GM20431 (cell line): ENCODE measurements at regions not wholly inside any gene's neighbourhood (a gene's known extent, or its start where the extent isn't known, plus 50 kb on each side); places are given as distances from the start of the nearest gene placed in this dataset.

Experiments
- in situ Hi-C: fragments of 300-500 bp; cut with MseI, MboI; formaldehyde crosslinking; loops from one replicate; pipeline ENCODE4 v1.15.0; 2020; ENCODE audit warnings: low sequenced_read_pairs; ENCODE audit not compliant: unreplicated experiment

- in situ Hi-C loops = no loop called here
These were observed 389.1 kb downstream of the GADD45G start for GRCh38 chr9:89993678-89994630.

GRCh38 chr9:89994988-89995613 lies 390.3 kb downstream of the GADD45G start:
- in situ Hi-C loops = no loop called here

- in situ Hi-C loops = no loop called here
These were observed 391.3 kb downstream of the GADD45G start for GRCh38 chr9:89996116-89996515.

- in situ Hi-C loops = no loop called here
These were observed 392.0 kb downstream of the GADD45G start for GRCh38 chr9:89996773-89997172.

GRCh38 chr9:89998633-89999032 lies 393.8 kb downstream of the GADD45G start:
- in situ Hi-C loops = no loop called here

GRCh38 chr9:89999176-89999533 lies 394.3 kb downstream of the GADD45G start:
- in situ Hi-C loops = no loop called here

- in situ Hi-C loops = no loop called here
These were observed 394.9 kb downstream of the GADD45G start for GRCh38 chr9:89999534-90000370.

GRCh38 chr9:90000925-90001324 lies 396.1 kb downstream of the GADD45G start:
- in situ Hi-C loops = no loop called here

GRCh38 chr9:90001747-90002146 lies 396.9 kb downstream of the GADD45G start:
- in situ Hi-C loops = no loop called here

GRCh38 chr9:90002397-90003271 lies 397.8 kb downstream of the GADD45G start:
- in situ Hi-C loops = no loop called here

GRCh38 chr9:90005388-90005787 lies 400.6 kb downstream of the GADD45G start:
- in situ Hi-C loops = no loop called here

GRCh38 chr9:90007516-90008440 lies 403.0 kb downstream of the GADD45G start:
- in situ Hi-C loops = no loop called here

- in situ Hi-C loops = no loop called here
These were observed 404.6 kb downstream of the GADD45G start for GRCh38 chr9:90009447-90009846.

GRCh38 chr9:90010793-90011192 lies 406.0 kb downstream of the GADD45G start:
- in situ Hi-C loops = no loop called here

- in situ Hi-C loops = no loop called here
These were observed 408.1 kb downstream of the GADD45G start for GRCh38 chr9:90012949-90013348.

- in situ Hi-C loops = no loop called here
These were observed 409.0 kb downstream of the GADD45G start for GRCh38 chr9:90013778-90014177.

GRCh38 chr9:90014421-90014820 lies 409.6 kb downstream of the GADD45G start:
- in situ Hi-C loops = no loop called here

GRCh38 chr9:90016272-90016671 lies 411.5 kb downstream of the GADD45G start:
- in situ Hi-C loops = no loop called here

- in situ Hi-C loops = no loop called here
These were observed 412.9 kb downstream of the GADD45G start for GRCh38 chr9:90017679-90018078.
